SIG-M5 (cell line): ENCODE measurements at regions not wholly inside any gene's neighbourhood (a gene's known extent, or its start where the extent isn't known, plus 50 kb on each side); places are given as distances from the start of the nearest gene placed in this dataset.

Experiments
- DNase-seq: peaks from one replicate; lab custom pipeline; 2025; lab: John Stamatoyannopoulos, UW

- DNase-seq: no peak
These were observed 193.9 kb downstream of the ANAPC10 start for GRCh38 chr4:144903953-144904711.

DNA sequence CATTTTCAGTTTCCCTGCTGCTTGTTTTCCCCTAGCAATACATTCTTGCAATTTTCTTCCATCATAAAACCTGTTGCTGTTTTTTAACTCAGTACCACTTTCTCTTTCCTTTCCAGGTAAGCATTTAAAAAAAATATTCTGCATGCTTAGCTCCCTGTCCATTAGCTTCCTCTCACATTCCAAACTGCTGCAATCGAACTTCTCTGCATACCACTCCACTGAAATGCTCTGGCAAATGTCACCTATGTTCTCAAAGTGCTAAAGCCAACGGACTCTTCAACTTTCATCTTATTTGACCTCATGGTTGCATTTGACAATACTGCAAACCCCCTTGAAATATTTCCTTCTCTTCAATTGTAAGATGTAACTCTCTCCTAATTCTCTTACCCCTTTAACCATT lies 192.7 kb downstream of the ANAPC10 start:
- DNase-seq: no peak

GRCh38 chr4:144906181-144906925 lies 191.6 kb downstream of the ANAPC10 start:
- no peak for DNase-seq

- no peak for DNase-seq
These were observed 187.3 kb downstream of the ANAPC10 start for GRCh38 chr4:144910723-144911122.
